H1 (cell line): ENCODE measurements at regions not wholly inside any gene's neighbourhood (a gene's known extent, or its start where the extent isn't known, plus 50 kb on each side); places are given as distances from the start of the nearest gene placed in this dataset.

Source experiments
- FOSL1 ChIP-seq: IDR thresholded peaks from 2 replicates; pipeline ENCODE4 v1.6.1; 2011; ENCODE audit warnings: mild to moderate bottlenecking, low read depth, low read length, moderate library complexity; ENCODE audit not compliant: insufficient read depth
- JUND ChIP-seq: IDR thresholded peaks from 2 replicates; pipeline ENCODE4 v1.6.1; 2011; ENCODE audit warnings: mild to moderate bottlenecking, improper control_type of control experiment, low read length
- POLR2A ChIP-seq, 2 experiments: IDR thresholded peaks; 1 replicate in 1 of 2; 2 replicates in 1 of 2; pipeline ENCODE4 v1.6.1; 2011; ENCODE audit warnings: low read depth in 2 of 2, low read length in 2 of 2, mild to moderate bottlenecking in 2 of 2; ENCODE audit errors: control extremely low read depth in 1 of 2
- POLR2AphosphoS5 ChIP-seq: IDR thresholded peaks from 2 replicates; pipeline ENCODE4 v1.6.1; 2011; ENCODE audit warnings: low read depth, low read length
- ZNF274 ChIP-seq: IDR thresholded peaks from 2 replicates; pipeline ENCODE4 v1.7.0; 2012; ENCODE audit warnings: low read length, borderline replicate concordance; ENCODE audit errors: extremely low read depth

DNA sequence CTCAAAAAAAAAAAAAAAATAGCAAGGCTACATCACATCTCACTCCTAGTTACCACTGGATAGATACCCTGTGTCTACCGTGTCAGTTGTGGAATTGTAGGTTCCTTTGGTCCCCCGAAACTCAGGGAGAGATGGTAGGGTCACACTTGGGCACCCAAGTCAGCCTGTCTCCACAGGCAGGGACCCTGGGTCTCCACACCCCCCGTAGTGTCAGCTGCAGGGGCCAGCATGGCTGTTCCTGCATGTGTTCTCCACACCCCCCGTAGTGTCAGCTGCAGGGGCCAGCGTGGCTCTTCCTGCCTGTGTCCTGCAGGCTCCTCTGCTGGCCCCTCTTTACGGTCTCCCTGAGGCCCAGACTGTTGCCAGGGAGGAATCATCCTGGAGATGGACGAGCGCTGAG is 282.1 kb downstream of the BRD1 start:
- no peak for TF ChIP-seq POLR2AphosphoS5
- no peak for TF ChIP-seq ZNF274
- no peak for TF ChIP-seq FOSL1
- no peak for TF ChIP-seq POLR2A (IDR thresholded peaks at IDR 0.05; ENCODE audit: control extremely low read depth in 1 of 2, low read depth in 2 of 2, low read length in 2 of 2)
- TF ChIP-seq JUND, result no peak
